ENCODE measurements at regions not wholly inside any gene's neighbourhood (a gene's known extent, or its start where the extent isn't known, plus 50 kb on each side); places are given as distances from the start of the nearest gene placed in this dataset.

- no peak for TF ChIP-seq CTCF (IDR thresholded peaks at IDR 0.05)
- H3K4me1 ChIP-seq: no peaks in the 10 kb centered on the region
- H3K9me3 ChIP-seq: no peaks in the 10 kb centered on the region
- no peak overlapping the region for H3K4me3 ChIP-seq
- no peak for DNase-seq (ENCODE audit: low spot score)
- no peaks in the 10 kb centered on the region for H3K27me3 ChIP-seq
- H3K27ac ChIP-seq: no peak overlapping the region
- no peaks in the 10 kb centered on the region for H3K36me3 ChIP-seq
Measured at GRCh38 chr11:64455456-64456261, 96.7 kb downstream of the RPS6KA4 start.

- Histone ChIP-seq H3K36me3 (no peaks in the 10 kb centered on the region), H3K4me3 (no peak overlapping the region), H3K4me1 (no peaks in the 10 kb centered on the region), H3K27me3 (no peaks in the 10 kb centered on the region), H3K9me3 (no peaks in the 10 kb centered on the region), H3K27ac (no peak overlapping the region)
- no peak for TF ChIP-seq CTCF (IDR thresholded peaks at IDR 0.05)
- DNase-seq (ENCODE audit: low spot score): no peak
Measured at GRCh38 chr11:64456509-64457320, 97.8 kb downstream of the RPS6KA4 start.

GRCh38 chr11:64457416-64458010 lies 98.2 kb upstream of the SLC22A11 start:
- no peaks in the 10 kb centered on the region for H3K27me3 ChIP-seq
- no peaks in the 10 kb centered on the region for H3K9me3 ChIP-seq
- TF ChIP-seq CTCF (IDR thresholded peaks at IDR 0.05): no peak
- no peaks in the 10 kb centered on the region for H3K4me1 ChIP-seq
- DNase-seq (ENCODE audit: low spot score): no peak
- no peaks in the 10 kb centered on the region for H3K36me3 ChIP-seq
- H3K27ac ChIP-seq: no peak overlapping the region
- H3K4me3 ChIP-seq: no peak overlapping the region

GRCh38 chr11:64458997-64459396 lies 96.7 kb upstream of the SLC22A11 start:
- no peak for DNase-seq (ENCODE audit: low spot score)
- Histone ChIP-seq H3K9me3 (no peaks in the 10 kb centered on the region), H3K4me3 (no peak overlapping the region), H3K4me1 (no peaks in the 10 kb centered on the region), H3K27me3 (no peaks in the 10 kb centered on the region), H3K36me3 (no peaks in the 10 kb centered on the region), H3K27ac (no peak overlapping the region)
- no peak for TF ChIP-seq CTCF (IDR thresholded peaks at IDR 0.05)

GRCh38 chr11:64459609-64460008 lies 96.1 kb upstream of the SLC22A11 start:
- Histone ChIP-seq H3K36me3 (no peaks in the 10 kb centered on the region), H3K27ac (no peak overlapping the region), H3K4me1 (no peaks in the 10 kb centered on the region), H3K9me3 (no peaks in the 10 kb centered on the region), H3K27me3 (no peaks in the 10 kb centered on the region), H3K4me3 (no peak overlapping the region)
- no peak for DNase-seq (ENCODE audit: low spot score)
- no peak for TF ChIP-seq CTCF (IDR thresholded peaks at IDR 0.05)
